OCI-M1 (cell line): ENCODE measurements at regions not wholly inside any gene's neighbourhood (a gene's known extent, or its start where the extent isn't known, plus 50 kb on each side); places are given as distances from the start of the nearest gene placed in this dataset.

Experiments
- DNase-seq: peaks from one replicate; lab custom pipeline; 2025; lab: John Stamatoyannopoulos, UW

- DNase-seq: no peak
Measured at GRCh38 chr9:3161912-3162311, 318.0 kb upstream of the PUM3 start.

- DNase-seq: no peak
Measured at GRCh38 chr9:3157011-3157410, 313.1 kb upstream of the PUM3 start.

GRCh38 chr9:3151672-3152576 lies 308.0 kb upstream of the PUM3 start:
- no peak for DNase-seq

- DNase-seq: no peak
Measured at GRCh38 chr9:3150074-3150473, 306.2 kb upstream of the PUM3 start.

- no peak for DNase-seq
Measured at GRCh38 chr9:3138231-3139229, 294.6 kb upstream of the PUM3 start.

GRCh38 chr9:3137347-3137695 lies 293.4 kb upstream of the PUM3 start:
- peak; percentile 8 for DNase-seq

- DNase-seq: no peak
Measured at GRCh38 chr9:3136686-3137346, 292.9 kb upstream of the PUM3 start.

GRCh38 chr9:3136230-3136629 lies 292.3 kb upstream of the PUM3 start:
- DNase-seq: no peak

- no peak for DNase-seq
Measured at GRCh38 chr9:3127564-3127963, 283.7 kb upstream of the PUM3 start.

- peak; percentile 43 for DNase-seq
Measured at GRCh38 chr9:3125602-3126405, 281.9 kb upstream of the PUM3 start.

GRCh38 chr9:3124001-3124400 lies 280.1 kb upstream of the PUM3 start:
- DNase-seq: no peak

- no peak for DNase-seq
Measured at GRCh38 chr9:3118081-3118480, 274.2 kb upstream of the PUM3 start.

GRCh38 chr9:3099646-3100045 lies 255.8 kb upstream of the PUM3 start:
- DNase-seq: no peak

GRCh38 chr9:3088219-3088618 lies 244.3 kb upstream of the PUM3 start:
- DNase-seq: no peak

- DNase-seq: no peak
Measured at GRCh38 chr9:3087697-3088096, 243.8 kb upstream of the PUM3 start.

GRCh38 chr9:3080951-3081350 lies 237.1 kb upstream of the PUM3 start:
- no peak for DNase-seq

GRCh38 chr9:3074247-3074646 lies 230.4 kb upstream of the PUM3 start:
- DNase-seq: no peak

- DNase-seq: no peak
Measured at GRCh38 chr9:3066591-3066990, 222.7 kb upstream of the PUM3 start.

GRCh38 chr9:3059781-3060468 lies 216.0 kb upstream of the PUM3 start:
- DNase-seq: no peak

GRCh38 chr9:3058409-3058808 lies 214.5 kb upstream of the PUM3 start:
- no peak for DNase-seq
